Fibroblast of the aortic adventitia (primary cell): ENCODE measurements at regions not wholly inside any gene's neighbourhood (a gene's known extent, or its start where the extent isn't known, plus 50 kb on each side); places are given as distances from the start of the nearest gene placed in this dataset.

Experiments used
- DNase-seq: peaks from one replicate; pipeline ENCODE4 v3.0.0-alpha.2; 2010; ENCODE audit warnings: low read depth
- H3K4me3 ChIP-seq: 2 replicates; pipeline ENCODE4 v1.5.1; 2011; ENCODE audit warnings: low read depth, mild to moderate bottlenecking, control low read depth, low read length, moderate library complexity
- TF ChIP-seq, protein P1 (sequence below): IDR thresholded peaks from 2 replicates; pipeline ENCODE4 v1.5.1; 2011; ENCODE audit warnings: mild to moderate bottlenecking, low read length, control low read depth, inconsistent platforms; ENCODE audit not compliant: insufficient read depth

- no peak for DNase-seq
- no peak overlapping the region for H3K4me3 ChIP-seq
- TF ChIP-seq, protein P1, sequence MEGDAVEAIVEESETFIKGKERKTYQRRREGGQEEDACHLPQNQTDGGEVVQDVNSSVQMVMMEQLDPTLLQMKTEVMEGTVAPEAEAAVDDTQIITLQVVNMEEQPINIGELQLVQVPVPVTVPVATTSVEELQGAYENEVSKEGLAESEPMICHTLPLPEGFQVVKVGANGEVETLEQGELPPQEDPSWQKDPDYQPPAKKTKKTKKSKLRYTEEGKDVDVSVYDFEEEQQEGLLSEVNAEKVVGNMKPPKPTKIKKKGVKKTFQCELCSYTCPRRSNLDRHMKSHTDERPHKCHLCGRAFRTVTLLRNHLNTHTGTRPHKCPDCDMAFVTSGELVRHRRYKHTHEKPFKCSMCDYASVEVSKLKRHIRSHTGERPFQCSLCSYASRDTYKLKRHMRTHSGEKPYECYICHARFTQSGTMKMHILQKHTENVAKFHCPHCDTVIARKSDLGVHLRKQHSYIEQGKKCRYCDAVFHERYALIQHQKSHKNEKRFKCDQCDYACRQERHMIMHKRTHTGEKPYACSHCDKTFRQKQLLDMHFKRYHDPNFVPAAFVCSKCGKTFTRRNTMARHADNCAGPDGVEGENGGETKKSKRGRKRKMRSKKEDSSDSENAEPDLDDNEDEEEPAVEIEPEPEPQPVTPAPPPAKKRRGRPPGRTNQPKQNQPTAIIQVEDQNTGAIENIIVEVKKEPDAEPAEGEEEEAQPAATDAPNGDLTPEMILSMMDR: no peak
Observed at GRCh38 chr18:38611036-38611964, 1045.7 kb upstream of the CELF4 start.

GRCh38 chr18:38606841-38607240, 1041.2 kb upstream of the CELF4 start:
- no peak for DNase-seq
- TF ChIP-seq, protein P1: no peak

GRCh38 chr18:38602341-38602740, 1036.7 kb upstream of the CELF4 start:
- DNase-seq: no peak
- TF ChIP-seq, protein P1: no peak
- no peak overlapping the region for H3K4me3 ChIP-seq

More at GRCh38 chr18:38606841-38607240, 1041.2 kb upstream of the CELF4 start:
- H3K4me3 ChIP-seq: no peak overlapping the region

GRCh38 chr18:38587571-38587970, 1022.0 kb upstream of the CELF4 start:
- TF ChIP-seq, protein P1: no peak
- no peak for DNase-seq
- no peak overlapping the region for H3K4me3 ChIP-seq

GRCh38 chr18:38586327-38586726, 1020.7 kb upstream of the CELF4 start:
- no peak for DNase-seq
- TF ChIP-seq, protein P1: no peak

GRCh38 chr18:38579764-38580163, 1014.2 kb upstream of the CELF4 start:
- TF ChIP-seq, protein P1: no peak
- no peak for DNase-seq
- H3K4me3 ChIP-seq: no peak overlapping the region

More at GRCh38 chr18:38586327-38586726, 1020.7 kb upstream of the CELF4 start:
- no peak overlapping the region for H3K4me3 ChIP-seq
